NOMO-1 treated with dmso at 0.1 percent for 144 hours (cell line): ENCODE measurements at regions not wholly inside any gene's neighbourhood (a gene's known extent, or its start where the extent isn't known, plus 50 kb on each side); places are given as distances from the start of the nearest gene placed in this dataset.
A peak's percentile ranks its signal among the peaks of the same experiment; 100 is the strongest.

Experiments used
- DNase-seq: peaks from one replicate; lab custom pipeline; 2025; ENCODE audit not compliant: unreplicated experiment; lab: John Stamatoyannopoulos, UW

GRCh38 chr2:158049129-158049855 lies 52.4 kb upstream of the UPP2 start:
- no peak for DNase-seq

GRCh38 chr2:158048327-158048726 lies 53.3 kb upstream of the UPP2 start:
- no peak for DNase-seq

- no peak for DNase-seq
Measured at GRCh38 chr2:158047156-158047611, 54.5 kb upstream of the UPP2 start.

DNA sequence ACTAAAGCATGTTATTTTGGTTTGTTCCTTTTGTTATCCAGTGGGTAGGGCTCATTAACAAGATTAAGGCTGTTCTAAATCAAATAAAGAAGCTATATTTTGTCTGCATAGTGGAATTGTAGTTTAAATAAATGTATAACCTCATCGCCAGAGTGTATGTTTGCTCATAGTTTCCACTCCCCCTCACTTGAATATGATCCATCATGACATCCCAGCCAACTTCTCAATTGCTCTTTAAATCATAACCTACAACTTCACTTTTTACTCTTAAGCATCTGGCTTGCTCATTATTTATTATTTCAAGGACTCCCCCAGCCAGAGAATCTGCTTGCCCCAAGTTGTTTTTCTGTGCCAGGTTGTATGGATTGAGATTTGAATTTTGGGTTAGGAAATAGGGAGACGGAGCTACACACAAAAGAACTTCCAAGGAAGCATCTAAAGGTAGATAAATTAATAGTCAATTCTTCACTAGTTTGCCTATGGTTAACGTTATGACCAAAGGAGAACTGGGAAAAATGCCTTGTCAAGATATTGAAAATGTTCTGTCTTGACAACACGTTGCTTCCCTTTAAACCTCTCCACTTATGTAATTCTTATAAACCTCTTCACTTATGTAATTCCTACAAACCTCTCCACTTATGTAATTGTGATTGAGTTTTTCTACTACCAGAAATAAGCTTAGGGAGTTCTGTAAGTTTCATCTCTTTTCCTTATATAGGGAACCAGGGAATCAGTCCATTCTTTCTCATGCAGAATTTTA lies 55.4 kb upstream of the UPP2 start:
- no peak for DNase-seq

DNA sequence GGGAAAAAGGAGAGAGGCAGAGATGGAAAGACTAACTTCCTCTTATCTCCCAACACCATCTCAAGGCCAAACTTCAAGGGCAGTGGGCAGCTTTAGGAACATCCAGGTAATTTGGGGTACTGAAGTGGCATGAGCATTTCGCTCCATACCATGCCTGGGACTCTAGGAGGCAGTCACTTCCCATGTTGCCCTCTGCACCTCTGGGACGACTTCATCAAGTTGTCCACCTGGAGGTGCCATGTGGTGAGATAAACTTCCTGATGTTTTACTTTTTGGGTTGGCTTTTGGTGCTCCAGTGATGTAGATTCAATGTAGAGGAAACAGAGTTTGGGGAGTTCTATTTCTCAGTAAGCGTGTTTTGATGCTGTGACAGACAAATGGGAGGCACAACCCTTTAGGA lies 56.3 kb upstream of the UPP2 start:
- DNase-seq, result no peak

DNA sequence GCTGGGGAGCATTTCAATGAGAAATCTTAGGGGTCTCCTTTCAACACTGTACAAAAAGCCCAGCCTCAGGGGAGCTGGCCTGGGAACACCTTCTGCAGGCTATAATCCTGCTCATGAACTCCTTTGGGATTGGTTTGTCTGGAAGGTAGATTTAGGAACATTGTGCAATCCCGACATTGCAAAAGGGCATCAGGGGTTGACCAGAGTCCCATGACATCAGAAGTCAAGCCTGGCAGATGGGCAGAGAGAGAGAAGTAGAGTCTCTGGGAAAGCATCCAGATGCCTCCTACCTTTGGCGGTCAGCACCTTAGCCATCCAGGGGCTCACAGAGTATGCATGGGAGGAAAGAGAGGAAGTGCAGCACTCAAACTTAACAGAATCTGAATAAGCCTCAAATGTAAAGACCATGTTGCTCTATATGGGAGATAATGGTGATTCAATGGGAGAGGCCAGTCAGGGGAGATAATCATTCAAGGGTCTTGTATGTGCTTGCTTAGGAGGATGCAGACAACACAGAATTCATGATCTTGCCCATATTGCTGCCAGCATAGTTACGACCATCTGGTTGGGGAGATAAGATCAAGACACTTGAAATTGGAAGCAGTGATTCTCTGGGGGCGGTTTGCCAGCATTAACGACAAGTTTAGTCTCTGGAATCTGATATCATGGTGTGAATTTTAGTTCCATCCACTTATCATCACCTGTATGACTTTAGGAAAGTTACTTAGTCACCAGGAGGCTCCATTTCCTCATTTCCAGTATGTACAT lies 58.3 kb upstream of the UPP2 start:
- no peak for DNase-seq

DNA sequence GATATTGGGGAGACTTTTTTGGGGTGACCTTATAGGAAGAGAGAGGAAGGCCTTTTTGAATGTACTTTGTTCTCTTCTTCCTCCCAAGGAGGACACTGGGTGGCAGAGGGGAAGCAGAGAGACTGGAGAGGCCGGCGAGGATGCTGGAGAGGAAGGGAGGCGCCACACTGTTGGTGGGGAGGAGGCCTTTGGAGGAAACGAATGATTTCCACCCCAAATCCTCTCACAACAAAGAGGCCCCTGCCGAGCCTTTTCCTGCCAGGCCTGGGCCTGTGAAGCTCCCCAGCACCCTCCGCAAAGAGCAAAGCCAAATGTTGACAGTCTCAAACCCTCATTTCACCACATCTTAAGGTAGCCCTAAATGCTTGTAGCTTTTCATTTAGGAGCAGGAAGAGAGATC lies 59.0 kb upstream of the UPP2 start:
- DNase-seq, result no peak

DNA sequence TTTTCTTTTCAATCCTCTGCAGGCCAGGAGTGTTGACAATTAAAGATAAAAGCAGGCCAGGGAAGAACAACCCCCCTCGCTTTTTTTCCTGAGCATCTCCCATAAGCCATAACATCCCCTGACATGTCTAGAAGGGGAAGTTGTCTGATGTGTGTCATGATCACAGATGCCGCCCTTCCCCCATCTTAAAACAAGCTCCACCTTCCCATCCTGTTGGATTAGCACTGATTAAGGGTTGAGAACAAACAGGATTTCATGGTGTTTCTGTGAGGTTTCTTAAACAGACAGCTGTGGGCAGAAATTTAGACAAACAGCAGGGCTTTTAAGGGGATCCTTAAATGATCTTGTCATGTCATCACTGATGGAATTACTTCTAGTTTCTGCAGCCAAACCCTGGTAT lies 59.4 kb upstream of the UPP2 start:
- DNase-seq, result no peak

- DNase-seq, result no peak
Measured at GRCh38 chr2:158041400-158041799, 60.3 kb upstream of the UPP2 start.

GRCh38 chr2:158038901-158039300 lies 62.8 kb upstream of the UPP2 start:
- no peak for DNase-seq

DNA sequence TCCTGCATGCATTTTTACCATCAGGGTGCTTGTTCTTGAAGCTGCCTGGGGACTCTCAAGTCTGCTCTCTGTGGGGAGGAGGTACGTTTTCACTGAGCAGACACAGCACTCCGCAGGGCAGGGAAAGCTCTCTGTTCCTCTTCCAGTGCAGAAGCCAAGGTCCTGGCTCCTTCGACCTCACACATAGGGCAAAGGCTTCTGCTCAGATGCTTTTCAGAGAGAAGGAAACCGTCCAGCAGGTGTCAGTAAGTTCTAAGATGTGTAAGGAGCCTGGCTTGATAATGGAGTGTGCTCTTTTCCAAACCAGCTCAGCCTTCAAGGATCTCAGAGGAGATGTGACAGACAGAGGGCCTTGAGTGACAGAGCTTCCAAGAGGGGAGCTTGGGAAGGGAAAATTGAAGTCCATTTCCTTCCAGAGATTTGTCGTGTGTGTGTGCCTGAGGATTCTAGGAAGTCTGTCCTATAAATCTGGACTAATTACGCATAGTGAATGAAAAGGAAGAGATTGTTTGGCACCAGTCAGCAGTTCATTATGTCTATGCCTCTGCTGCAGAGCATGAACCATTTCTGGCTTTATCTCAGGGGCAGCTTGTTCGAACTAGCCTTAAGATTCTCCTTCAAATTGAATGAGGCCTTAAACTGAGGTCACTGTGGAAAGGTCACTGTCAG lies 67.3 kb upstream of the UPP2 start:
- DNase-seq, result peak; percentile 81

- DNase-seq, result no peak
Measured at GRCh38 chr2:158031371-158031770, 70.3 kb upstream of the UPP2 start.

DNA sequence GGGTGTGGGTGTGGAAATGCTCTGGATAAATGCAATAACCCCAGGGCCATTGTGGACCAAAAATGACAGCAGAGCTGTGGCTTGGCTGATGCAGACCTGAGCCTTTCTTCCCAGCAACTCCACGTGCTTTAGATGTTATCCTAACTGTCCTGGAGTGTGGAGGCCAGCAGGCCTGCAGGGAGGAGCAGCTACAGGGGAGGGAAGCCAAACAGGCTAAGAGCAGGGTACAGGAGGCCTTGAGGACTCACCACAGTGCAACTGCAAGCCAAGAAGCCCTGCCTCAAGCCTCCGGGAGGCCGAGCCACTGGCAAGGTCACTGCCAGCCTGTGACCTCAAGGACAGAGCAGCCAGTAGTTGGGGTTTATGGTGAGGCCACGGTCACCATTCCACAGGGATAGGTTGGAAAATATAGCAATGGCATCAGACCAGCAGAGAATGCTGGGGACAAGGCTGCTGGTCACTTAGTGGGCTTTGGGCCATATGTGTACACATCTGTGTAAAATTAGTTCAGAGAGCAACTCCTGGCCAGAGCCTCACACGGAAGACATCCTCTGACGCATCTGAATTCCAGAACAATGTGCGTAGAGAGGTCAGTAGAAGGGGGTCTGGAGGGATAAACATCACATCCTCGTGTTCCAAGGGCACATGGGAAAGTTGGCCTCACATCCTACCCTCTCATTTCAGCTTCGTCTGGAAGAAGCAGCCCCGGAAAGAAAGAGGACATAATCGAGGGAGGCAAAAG lies 76.2 kb upstream of the UPP2 start:
- DNase-seq, result no peak

DNA sequence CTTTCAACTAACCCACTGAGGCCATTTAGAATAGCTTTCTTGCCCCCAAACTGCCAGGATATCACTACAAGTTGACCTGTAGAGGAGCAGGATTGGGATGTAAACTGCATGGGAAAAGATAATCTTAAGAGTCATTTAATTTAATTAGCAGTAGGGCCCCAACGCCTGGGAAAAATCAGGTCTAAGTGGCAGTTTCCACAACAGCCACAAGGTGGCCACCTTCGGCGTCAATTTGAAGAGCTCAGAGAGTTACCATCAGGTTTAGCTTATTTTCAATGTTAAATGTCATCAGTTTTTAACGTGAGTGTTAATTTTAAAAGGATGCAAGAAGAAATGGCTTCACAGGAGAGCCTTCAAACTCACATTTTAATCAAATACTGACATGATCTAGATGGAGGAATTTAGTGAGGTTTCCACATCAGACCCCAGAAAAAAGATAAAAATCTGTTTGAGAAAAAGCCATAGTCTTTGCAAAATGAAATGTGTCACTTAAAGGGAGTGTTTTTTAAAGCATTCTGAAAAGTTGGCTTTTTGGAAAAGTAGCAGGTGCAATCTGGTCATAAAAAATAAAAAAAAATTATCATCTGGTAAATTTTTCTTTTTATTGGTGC lies 77.3 kb upstream of the UPP2 start:
- DNase-seq, result peak; percentile 23

GRCh38 chr2:158022888-158023287 lies 78.8 kb upstream of the UPP2 start:
- no peak for DNase-seq

DNA sequence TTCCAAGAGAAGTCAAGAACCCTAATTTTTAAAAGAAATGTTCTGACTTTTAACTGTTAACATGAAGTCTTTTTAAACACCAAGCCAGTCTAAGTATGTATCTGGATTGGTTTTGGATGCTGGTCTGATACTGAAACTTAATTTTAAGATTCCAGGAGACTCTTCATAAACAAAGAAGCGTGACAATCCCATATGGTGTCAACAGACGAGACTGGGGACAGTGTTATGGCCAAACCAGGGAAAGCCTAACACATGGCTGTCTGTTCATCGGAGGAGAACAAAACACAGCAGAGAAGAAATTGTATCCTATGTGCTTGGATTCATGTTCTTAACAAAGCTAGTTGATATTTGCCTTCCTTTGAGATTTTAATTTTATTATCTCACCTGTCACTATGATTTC lies 80.5 kb upstream of the UPP2 start:
- no peak for DNase-seq

DNA sequence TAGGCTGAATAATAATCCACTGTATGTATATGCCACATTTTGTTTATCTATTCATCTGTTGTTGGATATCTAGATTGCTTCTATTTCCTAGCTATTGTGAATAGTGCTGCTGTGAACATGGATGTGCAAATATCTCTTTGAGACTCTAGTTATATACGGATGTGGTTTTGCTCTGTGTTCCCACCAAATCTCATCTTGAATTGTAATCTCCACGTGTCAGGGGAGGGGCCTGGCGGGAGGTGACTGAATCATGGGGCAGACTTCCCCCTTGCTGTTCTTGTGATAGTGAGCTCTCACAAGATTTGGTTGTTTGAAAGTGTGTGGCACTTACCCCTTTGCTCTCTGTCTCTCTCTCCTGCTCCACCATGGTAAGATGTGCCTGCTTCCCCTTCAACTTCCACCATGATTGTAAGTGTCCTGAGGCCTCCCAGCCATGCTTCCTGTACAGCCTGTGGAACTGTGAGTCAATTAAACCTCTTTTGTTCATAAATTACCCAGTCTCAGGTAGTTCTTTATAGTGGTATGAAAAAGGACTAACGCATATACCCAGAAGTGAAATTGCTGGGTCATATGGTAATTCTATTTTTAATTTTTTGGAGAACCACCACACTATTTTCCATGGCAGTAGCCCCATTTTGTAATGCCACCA lies 86.1 kb upstream of the UPP2 start:
- no peak for DNase-seq

GRCh38 chr2:158013891-158014290 lies 87.8 kb upstream of the UPP2 start:
- no peak for DNase-seq

DNA sequence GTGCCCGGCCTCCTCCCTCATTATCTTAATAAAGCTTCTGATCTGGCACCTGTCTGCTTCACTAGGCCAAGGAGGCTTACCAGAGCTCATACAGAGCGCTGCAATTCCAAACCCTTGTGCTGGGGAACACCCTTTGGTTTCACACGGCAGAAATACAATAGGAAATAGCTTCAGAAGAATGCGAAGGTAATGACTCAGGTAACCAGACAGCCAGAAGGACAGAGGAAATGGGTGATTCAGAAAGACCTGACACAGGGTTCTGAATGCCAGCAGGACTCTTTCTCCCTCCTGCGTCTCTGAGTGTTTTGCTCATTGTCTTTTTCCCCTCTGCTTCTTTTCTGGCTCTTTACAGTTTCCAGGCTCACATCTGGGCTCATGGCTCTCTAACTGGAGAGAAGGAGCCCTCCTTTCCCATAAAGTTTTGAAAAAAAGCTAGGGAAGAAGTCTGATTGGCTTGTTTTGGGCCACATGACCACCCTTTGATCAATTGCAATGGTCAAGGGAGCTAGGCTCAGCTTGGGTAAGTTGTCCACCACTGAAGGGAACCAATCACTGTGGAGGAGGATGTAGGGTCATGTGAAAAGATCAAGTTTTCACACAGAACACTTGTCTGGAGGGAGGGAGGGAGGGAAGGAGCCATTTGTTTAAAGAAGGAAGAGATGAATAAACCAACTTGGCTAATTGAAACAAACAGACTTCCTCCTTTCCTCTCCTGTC lies 90.5 kb upstream of the UPP2 start:
- no peak for DNase-seq
